GM12878 (cell line): ENCODE measurements at regions not wholly inside any gene's neighbourhood (a gene's known extent, or its start where the extent isn't known, plus 50 kb on each side); places are given as distances from the start of the nearest gene placed in this dataset.
"Not testable (repeated sequence)": the region's sequence is repeated elsewhere in the genome, so short reads cannot be mapped to it uniquely, and the experiment has no call there.

Source experiments
- ATAC-seq: fragments of 200-7000 bp; cut with Tn5 transposase; 3 replicates; pipeline ENCODE4 v1.9.1; 2020; ENCODE audit warnings: mild to moderate bottlenecking, moderate library complexity
- BruUV-seq: library from RNA; stranded (reverse); fragments of 400-500 nt; replicated peaks from 2 replicates; lab custom pipeline; 2021; lab: Mats Ljungman, UMichigan
- CTCF ChIA-PET: fragments of 300-600 bp; sonication (Branson Sonifier 250); formaldehyde crosslinking; extraction: SDS; loops from one replicate; lab custom pipeline; 2021; ENCODE audit warnings: inconsistent platforms; lab: Yijun Ruan, JAX
- POLR2A ChIA-PET: fragments of 350-600 bp; formaldehyde crosslinking; extraction: SDS; loops from one replicate; lab custom pipeline; 2021; ENCODE audit warnings: inconsistent platforms; lab: Charles Lee
- RAD21 ChIA-PET: fragments of 300-600 bp; sonication (Branson Sonifier 250); formaldehyde crosslinking; loops from one replicate; lab custom pipeline; 2023; ENCODE audit warnings: antibody characterized with exemption; ENCODE audit not compliant: unreplicated experiment; lab: Charles Lee
- SMC1A ChIA-PET: fragments of 300-600 bp; sonication (Branson Sonifier 250); formaldehyde crosslinking; loops from one replicate; lab custom pipeline; 2023; ENCODE audit not compliant: unreplicated experiment, uncharacterized antibody; lab: Charles Lee
- DNase-seq: peaks from one replicate; pipeline ENCODE4 v3.0.0-alpha.2; 2011; ENCODE audit warnings: low read depth, low spot score
- FAIRE-seq: peaks from 3 replicates; lab custom pipeline; 2011; peaks lifted over from hg19 to GRCh38; lab: Jason Lieb, UNC
- H2AFZ ChIP-seq: 2 replicates; pipeline ENCODE4 v1.6.0; 2011; ENCODE audit warnings: low read depth, low read length, control low read depth; ENCODE audit not compliant: control insufficient read depth
- H3K27ac ChIP-seq: 2 replicates; pipeline ENCODE4 v1.5.1; 2011; ENCODE audit warnings: control low read depth; ENCODE audit not compliant: control insufficient read depth, insufficient read depth
- H3K27me3 ChIP-seq, 2 experiments: replicated peaks in 1 of 2; 2 replicates each; pipeline versions ENCODE4 v1.6.0 to v1.6.1; 2011; ENCODE audit warnings: low read length in 1 of 2; ENCODE audit not compliant: control insufficient read depth in 2 of 2, insufficient read depth in 2 of 2
- H3K36me3 ChIP-seq, 2 experiments: 2 replicates each; pipeline ENCODE4 v1.5.1; 2011; ENCODE audit warnings: low read length in 1 of 2; ENCODE audit not compliant: control insufficient read depth in 2 of 2, insufficient read depth in 2 of 2
- H3K4me1 ChIP-seq: 2 replicates; pipeline ENCODE4 v1.6.1; 2011; ENCODE audit warnings: mild to moderate bottlenecking, low read length, moderate library complexity, mixed read lengths; ENCODE audit not compliant: control insufficient read depth, insufficient read depth
- H3K4me2 ChIP-seq: 2 replicates; pipeline ENCODE4 v1.6.0; 2011; ENCODE audit warnings: control low read depth; ENCODE audit not compliant: control insufficient read depth, insufficient read depth
- H3K4me3 ChIP-seq: fragments of 200-600 bp; sonication (generic); 2 replicates; pipeline ENCODE4 v1.5.1; 2016
- H3K79me2 ChIP-seq: 2 replicates; pipeline ENCODE4 v1.6.0; 2011; ENCODE audit warnings: low read length; ENCODE audit not compliant: control insufficient read depth, insufficient read depth
- H3K9ac ChIP-seq: 2 replicates; pipeline ENCODE4 v1.8.0; 2011; ENCODE audit warnings: low read length, control low read depth, mixed read lengths; ENCODE audit not compliant: control insufficient read depth, insufficient read depth
- H3K9me3 ChIP-seq: replicated peaks from 3 replicates; pipeline ENCODE4 v1.5.1; 2011; ENCODE audit warnings: mild to moderate bottlenecking, low read length; ENCODE audit not compliant: control insufficient read depth, insufficient read depth
- H4K20me1 ChIP-seq: 2 replicates; pipeline ENCODE4 v1.6.0; 2011; ENCODE audit not compliant: control insufficient read depth, insufficient read depth
- BACH1 ChIP-seq: fragments of 450-650 bp; IDR thresholded peaks from 2 replicates; pipeline ENCODE4 v1.6.1; 2017; ENCODE audit warnings: mild to moderate bottlenecking, borderline replicate concordance
- BRCA1 ChIP-seq: IDR thresholded peaks from 2 replicates; pipeline ENCODE4 v1.6.1; 2011; ENCODE audit warnings: low read depth, low read length, improper control_type of control experiment
- NFIC ChIP-seq: IDR thresholded peaks from 2 replicates; pipeline ENCODE4 v1.6.1; 2012; ENCODE audit warnings: low read depth, mild to moderate bottlenecking, inconsistent platforms, low read length, moderate library complexity
- NFYA ChIP-seq: IDR thresholded peaks from 2 replicates; pipeline ENCODE4 v1.6.1; 2011; ENCODE audit warnings: low read depth, mild to moderate bottlenecking, low read length, improper control_type of control experiment, borderline replicate concordance
- TCF7 ChIP-seq: IDR thresholded peaks from 2 replicates; pipeline ENCODE4 v1.6.1; 2014; ENCODE audit warnings: antibody characterized with exemption, borderline replicate concordance
- WRNIP1 ChIP-seq: IDR thresholded peaks from 2 replicates; pipeline ENCODE4 v1.6.1; 2011; ENCODE audit warnings: low read depth, low read length, improper control_type of control experiment, borderline replicate concordance
- ZNF274 ChIP-seq: IDR thresholded peaks from one replicate; pipeline ENCODE4 v1.8.0; 2011; ENCODE audit not compliant: insufficient read length, insufficient read depth
- WGBS: methylation state at CpG from one replicate; pipeline ENCODE4 v1.1.6; 2016; ENCODE audit warnings: low lambda C conversion rate; ENCODE audit not compliant: insufficient replicate concordance, insufficient coverage; ENCODE audit errors: missing lambda C conversion rate; 5-methylcytosine and 5-hydroxymethylcytosine counted together
- in situ Hi-C: fragments of 300-500 bp; cut with MboI; formaldehyde crosslinking; loops from 9 replicates; pipeline ENCODE4 v1.14.3; 2018; ENCODE audit warnings: mixed read lengths
- intact Hi-C: fragments of 100-400 bp; cut with micrococcal nuclease; formaldehyde crosslinking; loops from one replicate; pipeline ENCODE4 v1.14.2; 2022; ENCODE audit not compliant: unreplicated experiment
- TF ChIP-seq, protein P1 (sequence below): fragments of 450-650 bp; IDR thresholded peaks from 2 replicates; pipeline ENCODE4 v1.6.1; 2018; ENCODE audit warnings: borderline replicate concordance, mild to moderate bottlenecking; ENCODE audit not compliant: partially characterized antibody

DNA sequence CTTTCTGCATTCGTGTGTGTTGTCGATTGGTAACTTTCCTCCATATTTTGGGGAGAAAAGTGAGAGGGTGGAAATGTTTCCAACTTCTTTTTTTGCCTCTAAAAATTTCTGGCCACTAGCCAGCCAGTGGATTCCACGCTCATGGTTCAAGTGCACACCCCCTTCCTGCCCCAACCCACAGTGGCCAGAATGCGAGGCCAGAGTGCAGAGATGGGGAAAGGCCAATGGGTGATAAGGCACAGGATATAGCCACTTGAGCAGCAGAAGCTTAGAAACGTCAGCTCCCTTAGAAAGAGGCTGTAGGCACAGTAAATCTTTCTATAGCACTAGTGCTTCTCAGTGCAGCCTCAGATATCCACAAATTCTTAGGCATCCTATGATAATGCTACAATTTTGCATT, 75.8 kb upstream of the ADRB2 start:
- BruUV-seq = no TSS peak
- H3K9ac ChIP-seq = no peak overlapping the region
- in situ Hi-C loops (no loop called here), intact Hi-C loops (no loop called here)
- POLR2A ChIA-PET = interaction anchor here (0.6 kb wide), 1 partner anchor 164 kb away, joined by 5 read pairs; no protein-coding TSS in a partner anchor
- TF ChIP-seq TCF7 (no peak), BRCA1 (no peak), NFYA (no peak), NFIC (no peak)
- H3K4me2 ChIP-seq = no peak overlapping the region
- no peaks in the 10 kb centered on the region for H3K79me2 ChIP-seq
- SMC1A ChIA-PET = interaction anchor here (1.1 to 1.5 kb wide), 2 partner anchors 9 to 18 kb away, joined by 3 to 5 read pairs; no protein-coding TSS in a partner anchor
- no peak for DNase-seq
- WGBS = 53% methylated on average over 5 of the region's 5 CpGs
- H3K4me3 ChIP-seq = no peak overlapping the region
- no peaks in the 10 kb centered on the region for H3K36me3 ChIP-seq
- H3K27me3 ChIP-seq = no peaks in the 10 kb centered on the region
- CTCF ChIA-PET = interaction anchor here (1.5 to 1.6 kb wide), 2 partner anchors 9 to 20 kb away, joined by 3 to 10 read pairs; no protein-coding TSS in a partner anchor
- H3K9me3 ChIP-seq = no peaks in the 10 kb centered on the region
- H4K20me1 ChIP-seq = no peaks in the 10 kb centered on the region
- peaks cover 9% of the 10 kb centered on the region for H3K4me1 ChIP-seq
- H2AFZ ChIP-seq = no peak overlapping the region
- no peak for ATAC-seq
- RAD21 ChIA-PET = no interaction called here
- H3K27ac ChIP-seq = no peak overlapping the region
- FAIRE-seq = no peak

DNA sequence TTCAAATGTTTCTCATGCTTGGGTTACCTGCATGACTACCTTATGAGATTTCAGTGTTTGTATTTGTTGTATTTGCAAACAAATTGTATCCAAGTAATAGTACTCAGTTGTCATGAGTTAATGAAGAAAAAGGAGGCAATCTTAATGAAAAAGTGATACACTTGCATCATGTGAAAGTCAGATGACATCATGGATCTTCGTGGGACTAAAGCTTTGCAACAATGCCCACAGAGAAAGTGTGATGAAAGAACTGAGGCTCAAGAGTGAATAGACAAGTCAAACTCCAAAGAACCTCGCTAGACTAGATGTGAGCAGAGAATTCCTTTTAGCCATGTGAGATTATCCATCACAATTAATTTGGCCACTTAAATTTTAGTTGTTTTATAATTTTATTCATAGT, 75.4 kb upstream of the ADRB2 start:
- Histone ChIP-seq H3K79me2 (no peaks in the 10 kb centered on the region), H3K9ac (no peak overlapping the region), H3K4me3 (no peak overlapping the region), H3K27ac (no peak overlapping the region), H3K27me3 (no peaks in the 10 kb centered on the region), H3K4me2 (no peak overlapping the region), H3K36me3 (no peaks in the 10 kb centered on the region), H4K20me1 (no peaks in the 10 kb centered on the region), H3K9me3 (no peaks in the 10 kb centered on the region), H3K4me1 (peaks cover 9% of the 10 kb centered on the region), H2AFZ (no peak overlapping the region)
- DNase-seq (no peak), FAIRE-seq (no peak), ATAC-seq (no peak)
- BruUV-seq = no TSS peak
- no peak for TF ChIP-seq WRNIP1
- TF ChIP-seq, protein P1, sequence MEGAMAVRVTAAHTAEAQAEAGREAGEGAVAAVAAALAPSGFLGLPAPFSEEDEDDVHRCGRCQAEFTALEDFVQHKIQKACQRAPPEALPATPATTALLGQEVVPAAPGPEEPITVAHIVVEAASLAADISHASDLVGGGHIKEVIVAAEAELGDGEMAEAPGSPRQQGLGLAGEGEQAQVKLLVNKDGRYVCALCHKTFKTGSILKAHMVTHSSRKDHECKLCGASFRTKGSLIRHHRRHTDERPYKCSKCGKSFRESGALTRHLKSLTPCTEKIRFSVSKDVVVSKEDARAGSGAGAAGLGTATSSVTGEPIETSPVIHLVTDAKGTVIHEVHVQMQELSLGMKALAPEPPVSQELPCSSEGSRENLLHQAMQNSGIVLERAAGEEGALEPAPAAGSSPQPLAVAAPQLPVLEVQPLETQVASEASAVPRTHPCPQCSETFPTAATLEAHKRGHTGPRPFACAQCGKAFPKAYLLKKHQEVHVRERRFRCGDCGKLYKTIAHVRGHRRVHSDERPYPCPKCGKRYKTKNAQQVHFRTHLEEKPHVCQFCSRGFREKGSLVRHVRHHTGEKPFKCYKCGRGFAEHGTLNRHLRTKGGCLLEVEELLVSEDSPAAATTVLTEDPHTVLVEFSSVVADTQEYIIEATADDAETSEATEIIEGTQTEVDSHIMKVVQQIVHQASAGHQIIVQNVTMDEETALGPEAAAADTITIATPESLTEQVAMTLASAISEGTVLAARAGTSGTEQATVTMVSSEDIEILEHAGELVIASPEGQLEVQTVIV = no peak
- TF ChIP-seq ZNF274 = no peak
- no peak for TF ChIP-seq BACH1
- intact Hi-C loops (no loop called here), in situ Hi-C loops (no loop called here)
- ChIA-PET RAD21 (no interaction called here), POLR2A (no interaction called here), SMC1A (interaction anchor here (1.5 kb wide), 1 partner anchor 9 kb away, joined by 5 read pairs; no protein-coding TSS in a partner anchor), CTCF (interaction anchor here (1.5 to 1.6 kb wide), 2 partner anchors 9 to 20 kb away, joined by 3 to 10 read pairs; no protein-coding TSS in a partner anchor)
- WGBS = 34% methylated on average over 2 of the region's 2 CpGs

DNA sequence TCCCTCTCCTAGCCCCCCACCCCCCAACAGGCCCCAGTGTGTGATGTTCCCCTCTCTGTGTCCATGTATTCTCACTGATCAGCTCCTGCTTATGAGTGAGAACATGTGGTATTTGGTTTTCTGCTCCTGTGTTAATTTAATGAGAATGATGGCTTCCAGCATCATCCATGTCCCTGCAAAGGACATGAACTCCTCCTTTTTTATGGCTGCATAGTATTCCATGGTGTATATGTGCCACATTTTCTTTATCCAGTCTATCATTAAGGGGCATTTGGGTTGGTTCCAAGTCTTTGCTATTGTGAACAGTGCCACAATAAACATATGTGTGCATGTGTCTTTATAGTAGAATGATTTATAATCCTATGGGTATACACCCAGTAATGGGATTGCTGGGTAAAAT, 74.0 kb upstream of the ADRB2 start:
- H2AFZ ChIP-seq, intact Hi-C loops, ATAC-seq, RAD21 ChIA-PET, H3K27ac ChIP-seq, BruUV-seq, H3K4me2 ChIP-seq, H3K79me2 ChIP-seq, in situ Hi-C loops, SMC1A ChIA-PET, H3K36me3 ChIP-seq, H3K4me1 ChIP-seq, H4K20me1 ChIP-seq, POLR2A ChIA-PET, FAIRE-seq, DNase-seq, H3K27me3 ChIP-seq, H3K9ac ChIP-seq, H3K9me3 ChIP-seq, H3K4me3 ChIP-seq: not testable (repeated sequence)
- CTCF ChIA-PET = interaction anchor here (1.0 kb wide), 1 partner anchor 11 kb away, joined by 4 read pairs; no protein-coding TSS in a partner anchor
